ENCODE measurements at regions not wholly inside any gene's neighbourhood (a gene's known extent, or its start where the extent isn't known, plus 50 kb on each side); places are given as distances from the start of the nearest gene placed in this dataset.

- TF ChIP-seq, protein P1, sequence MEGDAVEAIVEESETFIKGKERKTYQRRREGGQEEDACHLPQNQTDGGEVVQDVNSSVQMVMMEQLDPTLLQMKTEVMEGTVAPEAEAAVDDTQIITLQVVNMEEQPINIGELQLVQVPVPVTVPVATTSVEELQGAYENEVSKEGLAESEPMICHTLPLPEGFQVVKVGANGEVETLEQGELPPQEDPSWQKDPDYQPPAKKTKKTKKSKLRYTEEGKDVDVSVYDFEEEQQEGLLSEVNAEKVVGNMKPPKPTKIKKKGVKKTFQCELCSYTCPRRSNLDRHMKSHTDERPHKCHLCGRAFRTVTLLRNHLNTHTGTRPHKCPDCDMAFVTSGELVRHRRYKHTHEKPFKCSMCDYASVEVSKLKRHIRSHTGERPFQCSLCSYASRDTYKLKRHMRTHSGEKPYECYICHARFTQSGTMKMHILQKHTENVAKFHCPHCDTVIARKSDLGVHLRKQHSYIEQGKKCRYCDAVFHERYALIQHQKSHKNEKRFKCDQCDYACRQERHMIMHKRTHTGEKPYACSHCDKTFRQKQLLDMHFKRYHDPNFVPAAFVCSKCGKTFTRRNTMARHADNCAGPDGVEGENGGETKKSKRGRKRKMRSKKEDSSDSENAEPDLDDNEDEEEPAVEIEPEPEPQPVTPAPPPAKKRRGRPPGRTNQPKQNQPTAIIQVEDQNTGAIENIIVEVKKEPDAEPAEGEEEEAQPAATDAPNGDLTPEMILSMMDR (IDR thresholded peaks at IDR 0.05), result no peak
- no peak for TF ChIP-seq EP300 (IDR thresholded peaks at IDR 0.05)
Observed at GRCh38 chr2:200119236-200119635, 163.9 kb downstream of the MAIP1 start.

Measured in tibial nerve (tissue), 4 donors.